HCT116 (cell line): ENCODE measurements at regions not wholly inside any gene's neighbourhood (a gene's known extent, or its start where the extent isn't known, plus 50 kb on each side); places are given as distances from the start of the nearest gene placed in this dataset.

Source experiments
- CBX3 ChIP-seq: IDR thresholded peaks from 2 replicates; pipeline ENCODE4 v1.6.1; 2012; ENCODE audit warnings: low read depth
- ELF1 ChIP-seq: IDR thresholded peaks from 2 replicates; pipeline ENCODE4 v1.6.1; 2012; ENCODE audit warnings: low read depth, borderline replicate concordance
- EZH2 ChIP-seq: fragments of 200-600 bp; sonication (generic); IDR thresholded peaks from 2 replicates; pipeline ENCODE4 v1.6.1; 2017; ENCODE audit warnings: antibody characterized with exemption, mixed run types
- EZH2phosphoT487 ChIP-seq: fragments of 200-600 bp; IDR thresholded peaks from 2 replicates; pipeline ENCODE4 v1.6.1; 2018; ENCODE audit warnings: antibody characterized with exemption, borderline replicate concordance
- RAD21 ChIP-seq: IDR thresholded peaks from 2 replicates; pipeline ENCODE4 v1.6.1; 2012; ENCODE audit warnings: low read depth, mild to moderate bottlenecking
- ZNF274 ChIP-seq: fragments of 200-500 bp; sonication (Bioruptor generic); IDR thresholded peaks from 2 replicates; pipeline ENCODE4 v1.6.1; 2014; ENCODE audit warnings: mild to moderate bottlenecking, low read depth, low read length, inconsistent platforms
- TF ChIP-seq, protein P1 (sequence below), 3 experiments: fragments of 200-600 bp in 1 of 3; sonication (generic) in 1 of 3; IDR thresholded peaks in 2 of 3; conservative IDR thresholded peaks in 1 of 3; 2 replicates each; pipeline ENCODE4 v1.5.1; 2012 to 2017; ENCODE audit warnings: low read depth in 2 of 3, low read length in 2 of 3, antibody characterized with exemption in 1 of 3, borderline replicate concordance in 1 of 3, control low read depth in 1 of 3, mild to moderate bottlenecking in 1 of 3, mixed read lengths in 1 of 3, mixed run types in 1 of 3, moderate library complexity in 1 of 3; ENCODE audit not compliant: insufficient read depth in 1 of 3

DNA sequence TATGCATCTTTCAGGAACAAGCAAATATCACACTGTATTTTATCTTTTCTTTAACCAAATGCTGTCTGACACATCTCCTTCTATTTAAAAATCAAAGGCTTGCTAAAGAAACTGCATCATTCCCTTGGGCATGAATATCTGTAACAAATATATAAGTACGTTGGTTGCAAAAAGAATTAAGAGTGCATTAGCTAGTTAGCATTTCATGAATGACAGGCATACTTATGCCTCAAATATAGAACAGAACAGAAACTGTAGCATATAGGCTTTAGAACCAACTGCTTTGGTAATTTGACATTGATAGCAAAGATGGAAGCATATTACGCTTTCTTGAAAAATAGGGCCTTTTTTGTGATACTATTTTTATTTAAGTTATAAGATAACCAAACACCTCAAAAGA is 761.2 kb downstream of the MAT2B start:
- TF ChIP-seq, protein P1, sequence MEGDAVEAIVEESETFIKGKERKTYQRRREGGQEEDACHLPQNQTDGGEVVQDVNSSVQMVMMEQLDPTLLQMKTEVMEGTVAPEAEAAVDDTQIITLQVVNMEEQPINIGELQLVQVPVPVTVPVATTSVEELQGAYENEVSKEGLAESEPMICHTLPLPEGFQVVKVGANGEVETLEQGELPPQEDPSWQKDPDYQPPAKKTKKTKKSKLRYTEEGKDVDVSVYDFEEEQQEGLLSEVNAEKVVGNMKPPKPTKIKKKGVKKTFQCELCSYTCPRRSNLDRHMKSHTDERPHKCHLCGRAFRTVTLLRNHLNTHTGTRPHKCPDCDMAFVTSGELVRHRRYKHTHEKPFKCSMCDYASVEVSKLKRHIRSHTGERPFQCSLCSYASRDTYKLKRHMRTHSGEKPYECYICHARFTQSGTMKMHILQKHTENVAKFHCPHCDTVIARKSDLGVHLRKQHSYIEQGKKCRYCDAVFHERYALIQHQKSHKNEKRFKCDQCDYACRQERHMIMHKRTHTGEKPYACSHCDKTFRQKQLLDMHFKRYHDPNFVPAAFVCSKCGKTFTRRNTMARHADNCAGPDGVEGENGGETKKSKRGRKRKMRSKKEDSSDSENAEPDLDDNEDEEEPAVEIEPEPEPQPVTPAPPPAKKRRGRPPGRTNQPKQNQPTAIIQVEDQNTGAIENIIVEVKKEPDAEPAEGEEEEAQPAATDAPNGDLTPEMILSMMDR (IDR thresholded peaks at IDR 0.05 in 2 of 3, conservative IDR thresholded peaks at IDR 0.05 in 1 of 3; ENCODE audit: borderline replicate concordance in 1 of 3, insufficient read depth in 1 of 3, low read depth in 2 of 3, low read length in 2 of 3): no peak
- TF ChIP-seq ELF1 (no peak), ZNF274 (no peak), EZH2 (no peak), CBX3 (no peak), RAD21 (no peak), EZH2phosphoT487 (no peak)
